GM12892 (cell line): ENCODE measurements at regions not wholly inside any gene's neighbourhood (a gene's known extent, or its start where the extent isn't known, plus 50 kb on each side); places are given as distances from the start of the nearest gene placed in this dataset.

Source experiments
- POLR2A ChIP-seq: IDR thresholded peaks from 2 replicates; pipeline ENCODE4 v1.6.1; 2011; ENCODE audit warnings: low read depth, low read length, control low read depth
- POLR2AphosphoS5 ChIP-seq: IDR thresholded peaks from 2 replicates; pipeline ENCODE4 v1.6.1; 2011; ENCODE audit warnings: low read depth, low read length, control low read depth

DNA sequence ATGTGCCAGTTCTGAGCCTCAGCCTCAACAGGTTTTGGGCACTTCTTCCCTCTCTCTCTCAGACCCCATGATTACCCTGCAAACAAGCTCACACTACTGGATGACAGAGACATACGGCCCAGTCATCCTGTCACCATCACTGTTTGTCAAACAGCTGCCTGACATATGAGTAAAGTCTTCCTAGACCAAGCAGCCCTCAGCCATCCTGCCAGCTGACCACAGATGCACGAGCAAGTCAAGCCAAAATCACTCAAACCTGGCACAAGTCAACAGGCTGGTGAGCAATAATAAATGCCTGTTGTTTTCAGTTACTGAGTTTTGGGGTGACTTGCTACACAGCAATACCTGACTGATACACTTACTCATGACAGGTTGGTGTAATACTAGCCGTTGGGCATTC is 75.5 kb upstream of the KLF7 start:
- TF ChIP-seq POLR2A (no peak), POLR2AphosphoS5 (no peak; the same call in 1 of the 2 replicates)
